ENCODE measurements at regions not wholly inside any gene's neighbourhood (a gene's known extent, or its start where the extent isn't known, plus 50 kb on each side); places are given as distances from the start of the nearest gene placed in this dataset.

DNA sequence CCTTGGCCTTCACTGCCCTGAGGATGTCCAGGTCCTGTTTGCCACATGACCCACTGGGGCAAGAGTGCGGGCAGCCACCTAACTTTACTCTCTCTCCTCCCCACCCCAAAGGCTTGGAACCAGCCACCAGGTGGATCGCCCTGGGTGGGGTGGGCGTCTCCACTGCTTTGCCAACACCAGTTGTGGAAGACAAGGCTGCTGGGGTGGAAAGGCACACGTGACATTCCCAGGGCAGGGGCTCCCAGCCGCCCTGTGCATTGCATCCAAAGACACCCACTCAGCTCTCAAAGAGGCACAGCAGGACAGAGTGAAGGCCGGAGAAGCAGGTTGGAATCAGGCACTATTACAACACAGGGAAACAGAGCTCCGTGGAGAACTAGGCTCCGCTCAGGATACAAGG is 162.2 kb downstream of the OLFM1 start:
- no peak for TF ChIP-seq RARB (CRISPR knock-in tag; IDR thresholded peaks at IDR 0.05)
- TF ChIP-seq, protein P1, sequence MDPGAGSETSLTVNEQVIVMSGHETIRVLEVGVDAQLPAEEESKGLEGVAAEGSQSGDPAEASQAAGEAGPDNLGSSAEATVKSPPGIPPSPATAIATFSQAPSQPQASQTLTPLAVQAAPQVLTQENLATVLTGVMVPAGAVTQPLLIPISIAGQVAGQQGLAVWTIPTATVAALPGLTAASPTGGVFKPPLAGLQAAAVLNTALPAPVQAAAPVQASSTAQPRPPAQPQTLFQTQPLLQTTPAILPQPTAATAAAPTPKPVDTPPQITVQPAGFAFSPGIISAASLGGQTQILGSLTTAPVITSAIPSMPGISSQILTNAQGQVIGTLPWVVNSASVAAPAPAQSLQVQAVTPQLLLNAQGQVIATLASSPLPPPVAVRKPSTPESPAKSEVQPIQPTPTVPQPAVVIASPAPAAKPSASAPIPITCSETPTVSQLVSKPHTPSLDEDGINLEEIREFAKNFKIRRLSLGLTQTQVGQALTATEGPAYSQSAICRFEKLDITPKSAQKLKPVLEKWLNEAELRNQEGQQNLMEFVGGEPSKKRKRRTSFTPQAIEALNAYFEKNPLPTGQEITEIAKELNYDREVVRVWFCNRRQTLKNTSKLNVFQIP (CRISPR knock-in tag; IDR thresholded peaks at IDR 0.05; ENCODE audit: borderline replicate concordance, low read depth), result no peak
- TF ChIP-seq, protein P2, sequence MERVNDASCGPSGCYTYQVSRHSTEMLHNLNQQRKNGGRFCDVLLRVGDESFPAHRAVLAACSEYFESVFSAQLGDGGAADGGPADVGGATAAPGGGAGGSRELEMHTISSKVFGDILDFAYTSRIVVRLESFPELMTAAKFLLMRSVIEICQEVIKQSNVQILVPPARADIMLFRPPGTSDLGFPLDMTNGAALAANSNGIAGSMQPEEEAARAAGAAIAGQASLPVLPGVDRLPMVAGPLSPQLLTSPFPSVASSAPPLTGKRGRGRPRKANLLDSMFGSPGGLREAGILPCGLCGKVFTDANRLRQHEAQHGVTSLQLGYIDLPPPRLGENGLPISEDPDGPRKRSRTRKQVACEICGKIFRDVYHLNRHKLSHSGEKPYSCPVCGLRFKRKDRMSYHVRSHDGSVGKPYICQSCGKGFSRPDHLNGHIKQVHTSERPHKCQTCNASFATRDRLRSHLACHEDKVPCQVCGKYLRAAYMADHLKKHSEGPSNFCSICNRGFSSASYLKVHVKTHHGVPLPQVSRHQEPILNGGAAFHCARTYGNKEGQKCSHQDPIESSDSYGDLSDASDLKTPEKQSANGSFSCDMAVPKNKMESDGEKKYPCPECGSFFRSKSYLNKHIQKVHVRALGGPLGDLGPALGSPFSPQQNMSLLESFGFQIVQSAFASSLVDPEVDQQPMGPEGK (CRISPR knock-in tag; IDR thresholded peaks at IDR 0.05; ENCODE audit: borderline replicate concordance), result no peak
- TF ChIP-seq ZFP3 (CRISPR knock-in tag; IDR thresholded peaks at IDR 0.05), result no peak

Data from SK-N-SH treated with all-trans-retinoic acid at 6 μM for 48 hours (cell line).